GM23338 (cell line): ENCODE measurements at regions not wholly inside any gene's neighbourhood (a gene's known extent, or its start where the extent isn't known, plus 50 kb on each side); places are given as distances from the start of the nearest gene placed in this dataset.

ENCODE experiments used
- CREB1 ChIP-seq: fragments of 250-450 bp; sonication (Bioruptor Pico); IDR thresholded peaks from 2 replicates; pipeline ENCODE4 v1.5.0; 2020; ENCODE audit warnings: low read depth, mild to moderate bottlenecking, moderate library complexity
- EZH2 ChIP-seq: fragments of 200-600 bp; sonication (generic); IDR thresholded peaks from one replicate; pipeline ENCODE4 v1.8.0; 2017; ENCODE audit warnings: antibody characterized with exemption, mild to moderate bottlenecking, low read depth; ENCODE audit not compliant: unreplicated experiment
- JUNB ChIP-seq: IDR thresholded peaks from one replicate; pipeline ENCODE4 v1.6.1; 2016; ENCODE audit warnings: antibody characterized with exemption; ENCODE audit not compliant: unreplicated experiment
- NANOG ChIP-seq: IDR thresholded peaks from 2 replicates; pipeline ENCODE4 v1.6.1; 2016; ENCODE audit warnings: antibody characterized with exemption, borderline replicate concordance
- POLR2AphosphoS5 ChIP-seq: IDR thresholded peaks from 2 replicates; pipeline ENCODE4 v1.6.1; 2016; ENCODE audit warnings: antibody characterized with exemption, low read depth
- STAT1 ChIP-seq: IDR thresholded peaks from one replicate; pipeline ENCODE4 v1.6.1; 2016; ENCODE audit warnings: antibody characterized with exemption; ENCODE audit not compliant: unreplicated experiment
- ZNF114 ChIP-seq: fragments of 250-450 bp; sonication (Bioruptor Pico); IDR thresholded peaks from 2 replicates; pipeline ENCODE4 v1.5.0; 2020; ENCODE audit warnings: mild to moderate bottlenecking, moderate library complexity
- ZNF331 ChIP-seq: fragments of 250-450 bp; sonication (Bioruptor Pico); IDR thresholded peaks from 2 replicates; pipeline ENCODE4 v1.5.0; 2020; ENCODE audit warnings: low read depth, mild to moderate bottlenecking, moderate library complexity
- TF ChIP-seq, protein P1 (sequence below): fragments of 250-450 bp; sonication (Bioruptor Pico); IDR thresholded peaks from 2 replicates; pipeline ENCODE4 v1.5.0; 2020; ENCODE audit warnings: mild to moderate bottlenecking, moderate library complexity
- TF ChIP-seq, protein P2 (sequence below): IDR thresholded peaks from 2 replicates; pipeline ENCODE4 v1.6.1; 2016; ENCODE audit warnings: antibody characterized with exemption

DNA sequence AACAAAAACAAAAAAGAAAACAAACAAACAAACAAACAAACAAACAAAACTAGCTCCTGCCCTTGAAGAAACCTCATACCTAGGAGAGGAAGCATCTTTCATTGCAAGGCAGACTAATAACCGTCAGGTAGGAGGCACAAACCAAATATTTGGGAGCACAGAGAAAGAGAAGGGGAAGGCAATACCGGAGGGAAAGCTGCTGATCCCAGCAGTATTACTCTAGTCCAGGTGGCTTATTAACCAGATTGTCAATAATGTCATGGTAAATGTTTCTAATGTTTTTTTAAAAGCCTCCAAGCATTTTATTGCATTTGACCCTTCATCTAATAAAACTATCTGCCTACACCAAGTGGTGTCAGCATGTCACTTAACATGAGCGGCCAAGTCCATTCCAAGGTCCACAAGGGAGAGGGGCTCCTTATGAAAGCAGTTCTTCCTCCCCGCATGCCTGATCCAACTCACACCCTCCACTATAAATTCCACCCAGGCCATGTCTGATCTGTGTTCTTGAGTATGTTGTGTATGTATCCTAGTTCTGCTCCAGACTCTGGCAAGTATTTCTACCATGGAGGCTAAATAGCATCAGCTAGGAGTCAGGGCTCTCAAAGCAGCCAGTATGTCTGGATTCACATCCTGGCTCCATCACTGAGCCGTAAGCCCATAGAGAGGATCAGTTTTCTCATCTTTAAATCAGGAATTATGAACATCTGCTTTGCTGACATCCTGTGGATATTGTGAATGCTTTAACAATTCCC lies 208.1 kb upstream of the TENM4 start (continued):
- TF ChIP-seq, protein P1, sequence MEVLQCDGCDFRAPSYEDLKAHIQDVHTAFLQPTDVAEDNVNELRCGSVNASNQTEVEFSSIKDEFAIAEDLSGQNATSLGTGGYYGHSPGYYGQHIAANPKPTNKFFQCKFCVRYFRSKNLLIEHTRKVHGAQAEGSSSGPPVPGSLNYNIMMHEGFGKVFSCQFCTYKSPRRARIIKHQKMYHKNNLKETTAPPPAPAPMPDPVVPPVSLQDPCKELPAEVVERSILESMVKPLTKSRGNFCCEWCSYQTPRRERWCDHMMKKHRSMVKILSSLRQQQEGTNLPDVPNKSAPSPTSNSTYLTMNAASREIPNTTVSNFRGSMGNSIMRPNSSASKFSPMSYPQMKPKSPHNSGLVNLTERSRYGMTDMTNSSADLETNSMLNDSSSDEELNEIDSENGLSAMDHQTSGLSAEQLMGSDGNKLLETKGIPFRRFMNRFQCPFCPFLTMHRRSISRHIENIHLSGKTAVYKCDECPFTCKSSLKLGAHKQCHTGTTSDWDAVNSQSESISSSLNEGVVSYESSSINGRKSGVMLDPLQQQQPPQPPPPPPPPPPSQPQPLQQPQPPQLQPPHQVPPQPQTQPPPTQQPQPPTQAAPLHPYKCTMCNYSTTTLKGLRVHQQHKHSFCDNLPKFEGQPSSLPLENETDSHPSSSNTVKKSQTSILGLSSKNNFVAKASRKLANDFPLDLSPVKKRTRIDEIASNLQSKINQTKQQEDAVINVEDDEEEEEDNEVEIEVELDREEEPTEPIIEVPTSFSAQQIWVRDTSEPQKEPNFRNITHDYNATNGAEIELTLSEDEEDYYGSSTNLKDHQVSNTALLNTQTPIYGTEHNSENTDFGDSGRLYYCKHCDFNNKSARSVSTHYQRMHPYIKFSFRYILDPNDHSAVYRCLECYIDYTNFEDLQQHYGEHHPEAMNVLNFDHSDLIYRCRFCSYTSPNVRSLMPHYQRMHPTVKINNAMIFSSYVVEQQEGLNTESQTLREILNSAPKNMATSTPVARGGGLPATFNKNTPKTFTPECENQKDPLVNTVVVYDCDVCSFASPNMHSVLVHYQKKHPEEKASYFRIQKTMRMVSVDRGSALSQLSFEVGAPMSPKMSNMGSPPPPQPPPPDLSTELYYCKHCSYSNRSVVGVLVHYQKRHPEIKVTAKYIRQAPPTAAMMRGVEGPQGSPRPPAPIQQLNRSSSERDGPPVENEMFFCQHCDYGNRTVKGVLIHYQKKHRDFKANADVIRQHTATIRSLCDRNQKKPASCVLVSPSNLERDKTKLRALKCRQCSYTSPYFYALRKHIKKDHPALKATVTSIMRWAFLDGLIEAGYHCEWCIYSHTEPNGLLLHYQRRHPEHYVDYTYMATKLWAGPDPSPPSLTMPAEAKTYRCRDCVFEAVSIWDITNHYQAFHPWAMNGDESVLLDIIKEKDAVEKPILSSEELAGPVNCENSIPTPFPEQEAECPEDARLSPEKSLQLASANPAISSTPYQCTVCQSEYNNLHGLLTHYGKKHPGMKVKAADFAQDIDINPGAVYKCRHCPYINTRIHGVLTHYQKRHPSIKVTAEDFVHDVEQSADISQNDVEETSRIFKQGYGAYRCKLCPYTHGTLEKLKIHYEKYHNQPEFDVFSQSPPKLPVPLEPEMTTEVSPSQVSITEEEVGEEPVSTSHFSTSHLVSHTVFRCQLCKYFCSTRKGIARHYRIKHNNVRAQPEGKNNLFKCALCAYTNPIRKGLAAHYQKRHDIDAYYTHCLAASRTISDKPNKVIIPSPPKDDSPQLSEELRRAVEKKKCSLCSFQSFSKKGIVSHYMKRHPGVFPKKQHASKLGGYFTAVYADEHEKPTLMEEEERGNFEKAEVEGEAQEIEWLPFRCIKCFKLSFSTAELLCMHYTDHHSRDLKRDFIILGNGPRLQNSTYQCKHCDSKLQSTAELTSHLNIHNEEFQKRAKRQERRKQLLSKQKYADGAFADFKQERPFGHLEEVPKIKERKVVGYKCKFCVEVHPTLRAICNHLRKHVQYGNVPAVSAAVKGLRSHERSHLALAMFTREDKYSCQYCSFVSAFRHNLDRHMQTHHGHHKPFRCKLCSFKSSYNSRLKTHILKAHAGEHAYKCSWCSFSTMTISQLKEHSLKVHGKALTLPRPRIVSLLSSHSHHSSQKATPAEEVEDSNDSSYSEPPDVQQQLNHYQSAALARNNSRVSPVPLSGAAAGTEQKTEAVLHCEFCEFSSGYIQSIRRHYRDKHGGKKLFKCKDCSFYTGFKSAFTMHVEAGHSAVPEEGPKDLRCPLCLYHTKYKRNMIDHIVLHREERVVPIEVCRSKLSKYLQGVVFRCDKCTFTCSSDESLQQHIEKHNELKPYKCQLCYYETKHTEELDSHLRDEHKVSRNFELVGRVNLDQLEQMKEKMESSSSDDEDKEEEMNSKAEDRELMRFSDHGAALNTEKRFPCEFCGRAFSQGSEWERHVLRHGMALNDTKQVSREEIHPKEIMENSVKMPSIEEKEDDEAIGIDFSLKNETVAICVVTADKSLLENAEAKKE (CRISPR knock-in tag) = no peak
- TF ChIP-seq, protein P2, sequence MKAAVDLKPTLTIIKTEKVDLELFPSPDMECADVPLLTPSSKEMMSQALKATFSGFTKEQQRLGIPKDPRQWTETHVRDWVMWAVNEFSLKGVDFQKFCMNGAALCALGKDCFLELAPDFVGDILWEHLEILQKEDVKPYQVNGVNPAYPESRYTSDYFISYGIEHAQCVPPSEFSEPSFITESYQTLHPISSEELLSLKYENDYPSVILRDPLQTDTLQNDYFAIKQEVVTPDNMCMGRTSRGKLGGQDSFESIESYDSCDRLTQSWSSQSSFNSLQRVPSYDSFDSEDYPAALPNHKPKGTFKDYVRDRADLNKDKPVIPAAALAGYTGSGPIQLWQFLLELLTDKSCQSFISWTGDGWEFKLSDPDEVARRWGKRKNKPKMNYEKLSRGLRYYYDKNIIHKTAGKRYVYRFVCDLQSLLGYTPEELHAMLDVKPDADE = no peak
- TF ChIP-seq JUNB (no peak), POLR2AphosphoS5 (no peak), STAT1 (no peak), CREB1 (CRISPR knock-in tag) (no peak), NANOG (no peak), EZH2 (no peak), ZNF331 (CRISPR knock-in tag) (no peak), ZNF114 (CRISPR knock-in tag) (no peak)
